ENCODE measurements at regions not wholly inside any gene's neighbourhood (a gene's known extent, or its start where the extent isn't known, plus 50 kb on each side); places are given as distances from the start of the nearest gene placed in this dataset.

- TF ChIP-seq, protein P1, sequence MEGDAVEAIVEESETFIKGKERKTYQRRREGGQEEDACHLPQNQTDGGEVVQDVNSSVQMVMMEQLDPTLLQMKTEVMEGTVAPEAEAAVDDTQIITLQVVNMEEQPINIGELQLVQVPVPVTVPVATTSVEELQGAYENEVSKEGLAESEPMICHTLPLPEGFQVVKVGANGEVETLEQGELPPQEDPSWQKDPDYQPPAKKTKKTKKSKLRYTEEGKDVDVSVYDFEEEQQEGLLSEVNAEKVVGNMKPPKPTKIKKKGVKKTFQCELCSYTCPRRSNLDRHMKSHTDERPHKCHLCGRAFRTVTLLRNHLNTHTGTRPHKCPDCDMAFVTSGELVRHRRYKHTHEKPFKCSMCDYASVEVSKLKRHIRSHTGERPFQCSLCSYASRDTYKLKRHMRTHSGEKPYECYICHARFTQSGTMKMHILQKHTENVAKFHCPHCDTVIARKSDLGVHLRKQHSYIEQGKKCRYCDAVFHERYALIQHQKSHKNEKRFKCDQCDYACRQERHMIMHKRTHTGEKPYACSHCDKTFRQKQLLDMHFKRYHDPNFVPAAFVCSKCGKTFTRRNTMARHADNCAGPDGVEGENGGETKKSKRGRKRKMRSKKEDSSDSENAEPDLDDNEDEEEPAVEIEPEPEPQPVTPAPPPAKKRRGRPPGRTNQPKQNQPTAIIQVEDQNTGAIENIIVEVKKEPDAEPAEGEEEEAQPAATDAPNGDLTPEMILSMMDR (conservative IDR thresholded peaks at IDR 0.05; ENCODE audit: low read length), result no peak
- TF ChIP-seq EZH2phosphoT487 (IDR thresholded peaks at IDR 0.05; ENCODE audit: borderline replicate concordance), result no peak
Observed at GRCh38 chr4:166546009-166546408, 673.0 kb downstream of the TLL1 start.
